SU-DHL-6 (cell line): ENCODE measurements at regions not wholly inside any gene's neighbourhood (a gene's known extent, or its start where the extent isn't known, plus 50 kb on each side); places are given as distances from the start of the nearest gene placed in this dataset.

Source experiments
- H2AFZ ChIP-seq: fragments of 200-600 bp; sonication (generic); 2 replicates; pipeline ENCODE4 v1.6.1; 2014; ENCODE audit warnings: low read depth, mild to moderate bottlenecking, moderate library complexity, mixed read lengths, antibody characterized with exemption, low read length; ENCODE audit not compliant: severe bottlenecking
- H3F3A ChIP-seq: fragments of 200-600 bp; shearing (Covaris generic); 2 replicates; pipeline ENCODE4 v1.6.0; 2016; ENCODE audit warnings: antibody characterized with exemption, mild to moderate bottlenecking; ENCODE audit not compliant: insufficient read depth
- H3K27ac ChIP-seq: fragments of 200-600 bp; sonication (generic); 2 replicates; pipeline ENCODE4 v1.5.1; 2016; ENCODE audit warnings: low read depth, mild to moderate bottlenecking, low read length, moderate library complexity, mixed read lengths
- H3K27me3 ChIP-seq: fragments of 200-600 bp; sonication (generic), shearing (Covaris generic); 2 replicates; pipeline ENCODE4 v1.6.0; 2014; ENCODE audit warnings: mild to moderate bottlenecking, low read length
- H3K36me3 ChIP-seq: fragments of 200-600 bp; sonication (generic); 2 replicates; pipeline ENCODE4 v1.6.1; 2014; ENCODE audit warnings: mild to moderate bottlenecking, low read length, mixed read lengths
- H3K4me2 ChIP-seq: fragments of 300-600, 200-600 bp; shearing (Covaris generic), sonication (generic); 2 replicates; pipeline ENCODE4 v1.6.0; 2014; ENCODE audit warnings: low read length, low read depth, mild to moderate bottlenecking; ENCODE audit not compliant: poor library complexity, severe bottlenecking
- H3K4me3 ChIP-seq: fragments of 200-600 bp; sonication (generic); 2 replicates; pipeline ENCODE4 v1.5.1; 2014; ENCODE audit warnings: antibody characterized with exemption, low read length, mild to moderate bottlenecking, mixed read lengths; ENCODE audit not compliant: insufficient read depth, poor library complexity, severe bottlenecking
- H3K79me2 ChIP-seq: fragments of 200-600 bp; sonication (generic); 2 replicates; pipeline ENCODE4 v1.6.1; 2014; ENCODE audit warnings: mild to moderate bottlenecking, low read length, moderate library complexity; ENCODE audit not compliant: insufficient read depth
- H3K9ac ChIP-seq: fragments of 200-600 bp; sonication (generic); 2 replicates; pipeline ENCODE4 v1.7.0; 2014; ENCODE audit warnings: mild to moderate bottlenecking, low read length
- H3K9me2 ChIP-seq: fragments of 200-600 bp; sonication (generic); replicated peaks from 2 replicates; pipeline ENCODE4 v1.6.1; 2014; ENCODE audit warnings: low read length; ENCODE audit not compliant: insufficient read depth
- H3K9me3 ChIP-seq: fragments of 200-600 bp; sonication (generic); 2 replicates; pipeline ENCODE4 v1.6.1; 2014; ENCODE audit warnings: low read length, mixed read lengths; ENCODE audit not compliant: insufficient read depth
- H4K20me1 ChIP-seq: fragments of 200-600 bp; sonication (generic); 2 replicates; pipeline ENCODE4 v1.6.1; 2014; ENCODE audit warnings: low read depth, mild to moderate bottlenecking, antibody characterized with exemption, low read length, moderate library complexity, mixed read lengths
- EZH2phosphoT487 ChIP-seq: fragments of 200-600 bp; sonication (generic), shearing (Covaris generic); conservative IDR thresholded peaks from 2 replicates; pipeline ENCODE4 v1.6.1; 2018; ENCODE audit warnings: mild to moderate bottlenecking, antibody characterized with exemption, low read length, moderate library complexity, mixed read lengths
- TF ChIP-seq, protein P1 (sequence below): fragments of 200-600 bp; sonication (generic); IDR thresholded peaks from one replicate; pipeline ENCODE4 v1.5.1; 2017; ENCODE audit warnings: antibody characterized with exemption, mild to moderate bottlenecking, low read length, moderate library complexity; ENCODE audit not compliant: insufficient read depth, poor library complexity, severe bottlenecking

- Histone ChIP-seq H3K4me3 (no peak overlapping the region), H3K9ac (no peak overlapping the region), H3K9me2 (no peaks in the 10 kb centered on the region), H3K27ac (no peak overlapping the region), H3K36me3 (no peaks in the 10 kb centered on the region), H3K4me2 (no peak overlapping the region), H3K9me3 (no peaks in the 10 kb centered on the region), H4K20me1 (no peaks in the 10 kb centered on the region), H3F3A (no peaks in the 10 kb centered on the region), H2AFZ (no peak overlapping the region), H3K27me3 (no peaks in the 10 kb centered on the region), H3K79me2 (no peaks in the 10 kb centered on the region)
- no peak for TF ChIP-seq EZH2phosphoT487
- TF ChIP-seq, protein P1, sequence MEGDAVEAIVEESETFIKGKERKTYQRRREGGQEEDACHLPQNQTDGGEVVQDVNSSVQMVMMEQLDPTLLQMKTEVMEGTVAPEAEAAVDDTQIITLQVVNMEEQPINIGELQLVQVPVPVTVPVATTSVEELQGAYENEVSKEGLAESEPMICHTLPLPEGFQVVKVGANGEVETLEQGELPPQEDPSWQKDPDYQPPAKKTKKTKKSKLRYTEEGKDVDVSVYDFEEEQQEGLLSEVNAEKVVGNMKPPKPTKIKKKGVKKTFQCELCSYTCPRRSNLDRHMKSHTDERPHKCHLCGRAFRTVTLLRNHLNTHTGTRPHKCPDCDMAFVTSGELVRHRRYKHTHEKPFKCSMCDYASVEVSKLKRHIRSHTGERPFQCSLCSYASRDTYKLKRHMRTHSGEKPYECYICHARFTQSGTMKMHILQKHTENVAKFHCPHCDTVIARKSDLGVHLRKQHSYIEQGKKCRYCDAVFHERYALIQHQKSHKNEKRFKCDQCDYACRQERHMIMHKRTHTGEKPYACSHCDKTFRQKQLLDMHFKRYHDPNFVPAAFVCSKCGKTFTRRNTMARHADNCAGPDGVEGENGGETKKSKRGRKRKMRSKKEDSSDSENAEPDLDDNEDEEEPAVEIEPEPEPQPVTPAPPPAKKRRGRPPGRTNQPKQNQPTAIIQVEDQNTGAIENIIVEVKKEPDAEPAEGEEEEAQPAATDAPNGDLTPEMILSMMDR = no peak
These were observed 595.5 kb downstream of the COL12A1 start for GRCh38 chr6:74610352-74610751.

- Histone ChIP-seq H3K27ac (no peak overlapping the region), H3K36me3 (no peaks in the 10 kb centered on the region), H3K79me2 (no peaks in the 10 kb centered on the region), H4K20me1 (no peaks in the 10 kb centered on the region), H3K9ac (no peak overlapping the region), H3K4me3 (no peak overlapping the region), H3K9me3 (no peaks in the 10 kb centered on the region), H3K9me2 (no peaks in the 10 kb centered on the region), H3K27me3 (no peaks in the 10 kb centered on the region), H3K4me2 (no peak overlapping the region), H3F3A (no peaks in the 10 kb centered on the region), H2AFZ (no peak overlapping the region)
- TF ChIP-seq, protein P1 = no peak
- no peak for TF ChIP-seq EZH2phosphoT487
These were observed 596.0 kb downstream of the COL12A1 start for GRCh38 chr6:74609871-74610270.

DNA sequence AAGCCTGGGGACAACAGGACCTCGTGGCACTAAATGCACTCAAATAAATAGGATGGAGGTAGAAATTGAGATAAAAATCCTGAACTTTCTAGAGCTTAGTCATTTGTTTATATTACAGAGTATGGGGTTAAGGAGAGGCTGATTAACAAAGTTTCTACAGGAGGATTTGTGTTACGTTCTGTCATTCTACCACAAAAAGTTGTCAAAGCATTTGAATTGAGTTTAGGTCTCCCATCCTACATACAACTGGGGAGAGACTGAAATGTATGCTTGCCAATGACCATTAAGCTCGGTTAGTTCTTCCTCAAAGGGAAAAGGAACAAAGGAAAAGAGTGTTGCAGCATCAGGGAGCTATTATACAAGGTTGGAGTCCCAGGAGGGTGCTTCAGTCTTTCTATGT, 597.9 kb downstream of the COL12A1 start:
- no peak overlapping the region for H3K4me3 ChIP-seq
- H4K20me1 ChIP-seq = no peaks in the 10 kb centered on the region
- TF ChIP-seq EZH2phosphoT487 = no peak
- TF ChIP-seq, protein P1 = no peak
- no peaks in the 10 kb centered on the region for H3K9me3 ChIP-seq
- no peak overlapping the region for H2AFZ ChIP-seq
- H3F3A ChIP-seq = no peaks in the 10 kb centered on the region
- no peak overlapping the region for H3K4me2 ChIP-seq
- H3K36me3 ChIP-seq = no peaks in the 10 kb centered on the region
- no peaks in the 10 kb centered on the region for H3K27me3 ChIP-seq
- no peak overlapping the region for H3K9ac ChIP-seq
- no peak overlapping the region for H3K27ac ChIP-seq
- H3K79me2 ChIP-seq = no peaks in the 10 kb centered on the region
- no peaks in the 10 kb centered on the region for H3K9me2 ChIP-seq
